B cell (primary cell): ENCODE measurements at regions not wholly inside any gene's neighbourhood (a gene's known extent, or its start where the extent isn't known, plus 50 kb on each side); places are given as distances from the start of the nearest gene placed in this dataset.

ENCODE experiments used
- ATAC-seq: fragments of 200-7000 bp; cut with Tn5 transposase; one replicate; pipeline ENCODE4 v1.10.0; 2021; ENCODE audit warnings: low read depth, mild to moderate bottlenecking, moderate number of reproducible peaks, moderate library complexity
- CTCF ChIA-PET: fragments of 350-600 bp; sonication (Branson Sonifier 250); formaldehyde crosslinking; loops from one replicate; lab custom pipeline; 2021; ENCODE audit warnings: antibody characterized with exemption, inconsistent platforms; lab: Charles Lee
- POLR2A ChIA-PET: fragments of 350-600 bp; sonication (Branson Sonifier 250); formaldehyde crosslinking; loops from one replicate; lab custom pipeline; 2021; ENCODE audit warnings: antibody characterized with exemption; lab: Charles Lee
- DNase-seq: peaks from one replicate; pipeline ENCODE4 v3.0.0; 2013
- H2AFZ ChIP-seq: 2 replicates; pipeline ENCODE4 v1.6.1; 2012; ENCODE audit warnings: mild to moderate bottlenecking, low read depth, low read length; ENCODE audit not compliant: insufficient read depth, poor library complexity, severe bottlenecking
- H3K27ac ChIP-seq, 2 donors: 1 replicate in 1 of 2; 2 replicates in 1 of 2; pipeline ENCODE4 v1.5.1; 2012 to 2013; ENCODE audit warnings: low read length in 2 of 2, mild to moderate bottlenecking in 2 of 2, moderate library complexity in 1 of 2
- H3K27me3 ChIP-seq, 4 experiments: fragments of 200-600 bp in 1 of 4; sonication (generic) in 1 of 4; replicated peaks in 1 of 4; 1 replicate in 2 of 4; 2 replicates in 2 of 4; pipeline versions ENCODE4 v1.6.1 to v1.7.0; 2013 to 2016; ENCODE audit warnings: low read length in 3 of 4, mild to moderate bottlenecking in 2 of 4, mixed read lengths in 1 of 4, moderate library complexity in 1 of 4; ENCODE audit not compliant: insufficient read depth in 4 of 4, control insufficient read depth in 3 of 4; ENCODE audit errors: control extremely low read depth in 1 of 4
- H3K36me3 ChIP-seq, 2 experiments: replicated peaks in 1 of 2; 1 replicate in 1 of 2; 2 replicates in 1 of 2; pipeline versions ENCODE4 v1.6.1 to v1.7.1; 2013; ENCODE audit warnings: low read length in 1 of 2; ENCODE audit not compliant: insufficient read depth in 2 of 2, control insufficient read depth in 1 of 2; ENCODE audit errors: control extremely low read depth in 1 of 2, extremely low read depth in 1 of 2
- H3K4me1 ChIP-seq, 2 donors: fragments of 200-600 bp in 1 of 2; sonication (generic) in 1 of 2; 1 replicate in 1 of 2; 2 replicates in 1 of 2; pipeline versions ENCODE4 v1.5.1 to v1.6.1; 2013 to 2017; ENCODE audit warnings: low read length in 2 of 2; ENCODE audit not compliant: control insufficient read depth in 2 of 2, insufficient read depth in 2 of 2
- H3K4me2 ChIP-seq: replicated peaks from 2 replicates; pipeline ENCODE3; 2012; ENCODE audit warnings: mild to moderate bottlenecking, low read depth, low read length; ENCODE audit not compliant: poor library complexity, severe bottlenecking
- H3K4me3 ChIP-seq, 5 experiments: fragments of 200-600 bp in 1 of 5; sonication (generic) in 1 of 5; 1 replicate in 3 of 5; 2 replicates in 2 of 5; pipeline versions ENCODE4 v1.5.1 to v1.7.0; 2011 to 2016; ENCODE audit warnings: low read length in 4 of 5, mild to moderate bottlenecking in 4 of 5, low read depth in 2 of 5, control low read depth in 1 of 5, moderate library complexity in 1 of 5; ENCODE audit not compliant: insufficient read depth in 1 of 5; ENCODE audit errors: control extremely low read depth in 1 of 5, extremely low read depth in 1 of 5
- H3K79me2 ChIP-seq: fragments of 200-600 bp; sonication (generic); one replicate; pipeline ENCODE4 v1.6.0; 2016; ENCODE audit warnings: low read length; ENCODE audit not compliant: control insufficient read depth, insufficient read depth
- H3K9ac ChIP-seq: fragments of 200-600 bp; sonication (generic); 2 replicates; pipeline ENCODE4 v1.6.1; 2017; ENCODE audit warnings: mild to moderate bottlenecking, low read length, moderate library complexity
- H3K9me3 ChIP-seq, 3 donors: one replicate each; pipeline versions ENCODE4 v1.6.1 to v1.7.1; 2013; ENCODE audit warnings: low read length in 2 of 3; ENCODE audit not compliant: control insufficient read depth in 2 of 3, insufficient read depth in 1 of 3; ENCODE audit errors: control extremely low read depth in 1 of 3
- H4K20me1 ChIP-seq: 2 replicates; pipeline ENCODE4 v1.6.0; 2012; ENCODE audit warnings: mild to moderate bottlenecking, low read length; ENCODE audit not compliant: insufficient read depth, control insufficient read depth, poor library complexity, severe bottlenecking
- H3K27ac Mint-ChIP-seq: one replicate; pipeline ENCODE4 v1.8.0; 2021; ENCODE audit warnings: mixed read lengths
- H3K27me3 Mint-ChIP-seq: one replicate; pipeline ENCODE4 v1.8.0; 2021; ENCODE audit warnings: mixed read lengths
- H3K4me1 Mint-ChIP-seq: one replicate; pipeline ENCODE4 v1.8.0; 2021; ENCODE audit warnings: mixed read lengths
- H3K4me3 Mint-ChIP-seq: one replicate; pipeline ENCODE4 v1.8.0; 2021; ENCODE audit warnings: mixed read lengths
- H3K9me3 Mint-ChIP-seq: one replicate; pipeline ENCODE4 v1.8.0; 2022; ENCODE audit warnings: mixed read lengths; ENCODE audit not compliant: insufficient read depth
- EZH2 ChIP-seq: IDR thresholded peaks from 2 replicates; pipeline ENCODE4 v1.6.1; 2012; ENCODE audit warnings: borderline replicate concordance, low read depth, mild to moderate bottlenecking, moderate library complexity, low read length; ENCODE audit not compliant: insufficient read depth, poor library complexity, severe bottlenecking
- WGBS: methylation state at CpG from one replicate; pipeline ENCODE4 v1.1.5; 2013; ENCODE audit warnings: missing lambda C conversion rate; ENCODE audit not compliant: insufficient coverage; 5-methylcytosine and 5-hydroxymethylcytosine counted together
- intact Hi-C: fragments of 100-400 bp; cut with micrococcal nuclease; formaldehyde crosslinking; loops from one replicate; pipeline ENCODE4 v1.10.0; 2022
- TF ChIP-seq, protein P1 (sequence below): fragments of 200-600 bp; IDR thresholded peaks from one replicate; pipeline ENCODE4 v1.8.0; 2022; ENCODE audit warnings: antibody characterized with exemption, mild to moderate bottlenecking

DNA sequence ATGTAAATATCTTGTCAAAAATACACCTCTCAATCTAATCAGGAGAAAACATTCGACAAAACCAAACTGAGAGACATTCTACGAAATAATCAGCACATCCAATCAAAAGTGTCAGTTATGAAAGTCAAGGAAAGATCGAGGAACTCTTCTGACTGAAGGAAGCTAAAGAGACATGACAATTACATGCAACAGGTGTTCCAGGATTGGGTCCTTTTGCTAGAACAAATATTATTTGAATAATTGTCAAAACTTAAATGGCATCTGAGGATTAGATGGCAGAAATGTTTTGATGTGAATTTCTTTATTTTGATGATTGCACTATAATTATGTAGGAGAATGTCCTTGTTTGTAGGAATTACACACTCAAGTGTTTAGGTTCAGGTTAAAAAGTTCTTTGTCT is 124.1 kb upstream of the HES1 start:
- CTCF ChIA-PET, result interaction anchor here (0.9 kb wide), 1 partner anchor 42 kb away, joined by 3 read pairs; no protein-coding TSS in a partner anchor
- Histone ChIP-seq H3K9me3 (no peaks in the 10 kb centered on the region), H3K36me3 (no peaks in the 10 kb centered on the region), H3K9ac (no peak overlapping the region), H3K4me1 (no peaks in the 10 kb centered on the region), H3K4me2 (no peak overlapping the region), H3K27me3 (peaks cover 0 to 4% (median 1%) of the 10 kb centered on the region in 4 experiments), H3K4me3 (no peak overlapping the region), H4K20me1 (no peaks in the 10 kb centered on the region), H3K79me2 (no peaks in the 10 kb centered on the region), H2AFZ (no peak overlapping the region), H3K27ac (no peak overlapping the region)
- no peak overlapping the region for H3K4me3 Mint-ChIP-seq
- H3K27me3 Mint-ChIP-seq, result no peaks in the 10 kb centered on the region
- POLR2A ChIA-PET, result no interaction called here
- TF ChIP-seq EZH2, result no peak
- TF ChIP-seq, protein P1, sequence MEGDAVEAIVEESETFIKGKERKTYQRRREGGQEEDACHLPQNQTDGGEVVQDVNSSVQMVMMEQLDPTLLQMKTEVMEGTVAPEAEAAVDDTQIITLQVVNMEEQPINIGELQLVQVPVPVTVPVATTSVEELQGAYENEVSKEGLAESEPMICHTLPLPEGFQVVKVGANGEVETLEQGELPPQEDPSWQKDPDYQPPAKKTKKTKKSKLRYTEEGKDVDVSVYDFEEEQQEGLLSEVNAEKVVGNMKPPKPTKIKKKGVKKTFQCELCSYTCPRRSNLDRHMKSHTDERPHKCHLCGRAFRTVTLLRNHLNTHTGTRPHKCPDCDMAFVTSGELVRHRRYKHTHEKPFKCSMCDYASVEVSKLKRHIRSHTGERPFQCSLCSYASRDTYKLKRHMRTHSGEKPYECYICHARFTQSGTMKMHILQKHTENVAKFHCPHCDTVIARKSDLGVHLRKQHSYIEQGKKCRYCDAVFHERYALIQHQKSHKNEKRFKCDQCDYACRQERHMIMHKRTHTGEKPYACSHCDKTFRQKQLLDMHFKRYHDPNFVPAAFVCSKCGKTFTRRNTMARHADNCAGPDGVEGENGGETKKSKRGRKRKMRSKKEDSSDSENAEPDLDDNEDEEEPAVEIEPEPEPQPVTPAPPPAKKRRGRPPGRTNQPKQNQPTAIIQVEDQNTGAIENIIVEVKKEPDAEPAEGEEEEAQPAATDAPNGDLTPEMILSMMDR, result no peak
- DNase-seq (no peak), ATAC-seq (no peak)
- no peaks in the 10 kb centered on the region for H3K4me1 Mint-ChIP-seq
- intact Hi-C loops, result no loop called here
- no CpG with 5 or more reads among the region's 3 CpGs for WGBS
- H3K27ac Mint-ChIP-seq, result no peak overlapping the region
- H3K9me3 Mint-ChIP-seq, result no peaks in the 10 kb centered on the region

DNA sequence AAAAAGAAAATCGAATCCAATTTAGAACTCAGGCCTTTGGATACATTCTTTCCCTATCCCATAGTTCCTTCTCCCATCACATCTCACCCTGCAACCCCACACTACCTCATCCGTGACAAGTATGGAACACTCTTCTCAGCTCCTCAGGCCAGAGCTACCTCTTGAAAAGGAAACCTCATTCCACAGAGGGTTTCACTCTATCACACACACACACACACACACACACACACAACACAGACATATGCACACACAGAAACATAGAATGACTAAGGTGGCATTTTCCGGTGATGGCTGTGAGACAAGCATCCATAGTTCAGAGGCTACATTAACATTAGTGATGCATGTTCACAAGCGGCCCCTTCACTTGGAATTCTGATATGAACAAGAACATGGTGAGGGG is 122.0 kb upstream of the HES1 start:
- H3K9ac ChIP-seq, result no peak overlapping the region
- H3K9me3 ChIP-seq, result no peaks in the 10 kb centered on the region
- H3K36me3 ChIP-seq, result no peaks in the 10 kb centered on the region
- TF ChIP-seq, protein P1, result no peak
- no peak for TF ChIP-seq EZH2
- ATAC-seq (no peak), DNase-seq (no peak)
- H3K27ac ChIP-seq, result no peak overlapping the region
- H3K27ac Mint-ChIP-seq, result no peak overlapping the region
- H3K27me3 Mint-ChIP-seq, result no peaks in the 10 kb centered on the region
- H3K4me1 Mint-ChIP-seq, result no peaks in the 10 kb centered on the region
- no peak overlapping the region for H3K4me3 Mint-ChIP-seq
- peaks cover 0 to 4% (median 1%) of the 10 kb centered on the region in 4 experiments for H3K27me3 ChIP-seq
- ChIA-PET CTCF (no interaction called here), POLR2A (no interaction called here)
- no peak overlapping the region for H2AFZ ChIP-seq
- no peaks in the 10 kb centered on the region for H3K9me3 Mint-ChIP-seq
- intact Hi-C loops, result no loop called here
- H3K4me2 ChIP-seq, result no peak overlapping the region
- H3K4me3 ChIP-seq, result no peak overlapping the region
- H3K79me2 ChIP-seq, result no peaks in the 10 kb centered on the region
- WGBS, result 100% methylated on average over 1 of the region's 4 CpGs
- H4K20me1 ChIP-seq, result no peaks in the 10 kb centered on the region
- no peaks in the 10 kb centered on the region for H3K4me1 ChIP-seq
